DOHH2 (cell line): ENCODE measurements at regions not wholly inside any gene's neighbourhood (a gene's known extent, or its start where the extent isn't known, plus 50 kb on each side); places are given as distances from the start of the nearest gene placed in this dataset.
"Not testable (repeated sequence)": the region's sequence is repeated elsewhere in the genome, so short reads cannot be mapped to it uniquely, and the experiment has no call there.

ENCODE experiments used
- H3F3A ChIP-seq: fragments of 200-600 bp; sonication (generic), shearing (Covaris generic); 2 replicates; pipeline ENCODE4 v1.6.0; 2016; ENCODE audit warnings: antibody characterized with exemption, mild to moderate bottlenecking; ENCODE audit not compliant: control insufficient read depth, insufficient read depth
- H3K27ac ChIP-seq: fragments of 200-600 bp; sonication (generic); 2 replicates; pipeline ENCODE4 v1.5.1; 2014; ENCODE audit warnings: low read depth, mild to moderate bottlenecking, low read length, moderate library complexity
- H3K27me3 ChIP-seq: fragments of 200-600 bp; sonication (generic); 2 replicates; pipeline ENCODE4 v1.6.1; 2014; ENCODE audit warnings: mild to moderate bottlenecking, low read length, mixed read lengths; ENCODE audit not compliant: control insufficient read depth
- H3K36me3 ChIP-seq: fragments of 200-600 bp; sonication (generic); 2 replicates; pipeline ENCODE4 v1.6.1; 2014; ENCODE audit warnings: mild to moderate bottlenecking, low read length, moderate library complexity, mixed read lengths; ENCODE audit not compliant: control insufficient read depth
- H3K4me1 ChIP-seq: fragments of 200-600 bp; sonication (generic); 2 replicates; pipeline ENCODE4 v1.6.1; 2014; ENCODE audit warnings: mild to moderate bottlenecking, low read length, mixed read lengths; ENCODE audit not compliant: control insufficient read depth
- H3K4me2 ChIP-seq: fragments of 200-600 bp; sonication (generic); 2 replicates; pipeline ENCODE4 v1.6.0; 2014; ENCODE audit warnings: mild to moderate bottlenecking, low read length, moderate library complexity
- H3K4me3 ChIP-seq: fragments of 200-600 bp; sonication (generic); 2 replicates; pipeline ENCODE4 v1.5.1; 2014; ENCODE audit warnings: mild to moderate bottlenecking, low read length, mixed read lengths
- H3K79me2 ChIP-seq: fragments of 200-600 bp; sonication (generic); 2 replicates; pipeline ENCODE4 v1.6.1; 2014; ENCODE audit warnings: mild to moderate bottlenecking, low read length, mixed read lengths; ENCODE audit not compliant: control insufficient read depth
- H3K9me2 ChIP-seq: fragments of 200-600 bp; sonication (generic); replicated peaks from 2 replicates; pipeline ENCODE4 v1.6.1; 2014; ENCODE audit warnings: mild to moderate bottlenecking, low read length, mixed read lengths; ENCODE audit not compliant: control insufficient read depth
- H3K9me3 ChIP-seq: fragments of 200-600 bp; sonication (generic); 2 replicates; pipeline ENCODE4 v1.6.1; 2014; ENCODE audit warnings: antibody characterized with exemption, low read length, mixed read lengths; ENCODE audit not compliant: control insufficient read depth, insufficient read depth
- H4K20me1 ChIP-seq: fragments of 200-600 bp; sonication (generic); 2 replicates; pipeline ENCODE4 v1.6.0; 2014; ENCODE audit warnings: low read depth, mild to moderate bottlenecking, antibody characterized with exemption, low read length, moderate library complexity; ENCODE audit not compliant: control insufficient read depth, insufficient read depth
- EZH2phosphoT487 ChIP-seq: fragments of 200-600 bp; sonication (generic); IDR thresholded peaks from 2 replicates; pipeline ENCODE4 v1.6.1; 2017; ENCODE audit warnings: borderline replicate concordance, mild to moderate bottlenecking, antibody characterized with exemption, low read length, moderate library complexity, mixed read lengths
- TF ChIP-seq, protein P1 (sequence below): fragments of 200-600 bp; sonication (generic); IDR thresholded peaks from one replicate; pipeline ENCODE4 v1.5.1; 2014; ENCODE audit warnings: antibody characterized with exemption, mild to moderate bottlenecking, low read depth, low read length; ENCODE audit not compliant: poor library complexity, severe bottlenecking

DNA sequence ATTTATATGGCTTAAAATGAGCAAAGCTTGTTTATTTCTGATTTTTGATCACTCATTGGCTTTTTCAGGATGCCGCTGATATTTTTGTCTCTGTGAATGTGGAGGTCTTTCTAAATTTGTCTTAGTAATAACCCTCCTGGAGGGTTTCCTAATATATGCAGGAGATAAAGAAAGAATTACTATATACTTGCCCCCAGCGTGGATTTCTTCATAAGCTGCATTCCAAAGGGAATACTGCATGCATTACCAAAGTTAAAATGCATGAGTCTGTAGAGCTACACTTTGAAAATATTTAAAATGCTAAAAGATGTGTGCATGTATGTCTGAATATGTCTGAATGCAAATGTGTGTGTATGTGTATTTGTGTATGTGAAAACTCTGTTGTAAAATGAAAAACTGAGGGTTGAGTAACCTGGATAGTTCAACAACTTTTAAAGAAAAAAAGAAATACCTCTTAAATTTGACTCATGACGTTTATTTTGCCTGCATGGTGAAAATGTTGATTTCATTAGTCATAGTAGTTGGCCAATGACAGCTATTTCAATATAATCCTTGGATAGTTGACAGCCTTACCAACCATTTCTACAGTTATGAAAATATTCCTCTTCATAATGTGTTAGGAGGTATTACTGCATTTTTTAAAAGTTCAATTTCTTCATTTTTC is 113.2 kb upstream of the ZNF827 start:
- H3K27me3 ChIP-seq = no peaks in the 10 kb centered on the region
- H3K9me3 ChIP-seq = peaks cover 31% of the 10 kb centered on the region; the same call in 1 of the 2 replicates
- no peak overlapping the region for H3K4me3 ChIP-seq
- H3K27ac ChIP-seq = no peak overlapping the region
- H3K4me1 ChIP-seq = peaks cover 95% of the 10 kb centered on the region
- H3F3A ChIP-seq = peaks cover 18% of the 10 kb centered on the region
- peaks cover 3% of the 10 kb centered on the region; the same call in 1 of the 2 replicates for H3K79me2 ChIP-seq
- no peak overlapping the region for H3K4me2 ChIP-seq
- no peak for TF ChIP-seq EZH2phosphoT487
- H4K20me1 ChIP-seq = no peaks in the 10 kb centered on the region
- no peaks in the 10 kb centered on the region for H3K9me2 ChIP-seq
- H3K36me3 ChIP-seq = peaks cover 72% of the 10 kb centered on the region

GRCh38 chr4:146051223-146051622 is 112.6 kb upstream of the ZNF827 start:
- Histone ChIP-seq H3K27ac (peak overlapping the region; percentile 94), H3K4me2 (peak overlapping the region; percentile 67; the same call in 1 of the 2 replicates), H3K79me2 (no peaks in the 10 kb centered on the region), H4K20me1 (no peaks in the 10 kb centered on the region), H3K9me3 (peaks cover 31% of the 10 kb centered on the region; the same call in 1 of the 2 replicates), H3K36me3 (peaks cover 68% of the 10 kb centered on the region), H3K9me2 (no peaks in the 10 kb centered on the region), H3K4me3 (peak overlapping the region; percentile 56; the same call in 1 of the 2 replicates), H3K4me1 (peaks cover 88% of the 10 kb centered on the region), H3K27me3 (no peaks in the 10 kb centered on the region), H3F3A (peaks cover 18% of the 10 kb centered on the region)
- TF ChIP-seq, protein P1, sequence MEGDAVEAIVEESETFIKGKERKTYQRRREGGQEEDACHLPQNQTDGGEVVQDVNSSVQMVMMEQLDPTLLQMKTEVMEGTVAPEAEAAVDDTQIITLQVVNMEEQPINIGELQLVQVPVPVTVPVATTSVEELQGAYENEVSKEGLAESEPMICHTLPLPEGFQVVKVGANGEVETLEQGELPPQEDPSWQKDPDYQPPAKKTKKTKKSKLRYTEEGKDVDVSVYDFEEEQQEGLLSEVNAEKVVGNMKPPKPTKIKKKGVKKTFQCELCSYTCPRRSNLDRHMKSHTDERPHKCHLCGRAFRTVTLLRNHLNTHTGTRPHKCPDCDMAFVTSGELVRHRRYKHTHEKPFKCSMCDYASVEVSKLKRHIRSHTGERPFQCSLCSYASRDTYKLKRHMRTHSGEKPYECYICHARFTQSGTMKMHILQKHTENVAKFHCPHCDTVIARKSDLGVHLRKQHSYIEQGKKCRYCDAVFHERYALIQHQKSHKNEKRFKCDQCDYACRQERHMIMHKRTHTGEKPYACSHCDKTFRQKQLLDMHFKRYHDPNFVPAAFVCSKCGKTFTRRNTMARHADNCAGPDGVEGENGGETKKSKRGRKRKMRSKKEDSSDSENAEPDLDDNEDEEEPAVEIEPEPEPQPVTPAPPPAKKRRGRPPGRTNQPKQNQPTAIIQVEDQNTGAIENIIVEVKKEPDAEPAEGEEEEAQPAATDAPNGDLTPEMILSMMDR = no peak
- no peak for TF ChIP-seq EZH2phosphoT487

DNA sequence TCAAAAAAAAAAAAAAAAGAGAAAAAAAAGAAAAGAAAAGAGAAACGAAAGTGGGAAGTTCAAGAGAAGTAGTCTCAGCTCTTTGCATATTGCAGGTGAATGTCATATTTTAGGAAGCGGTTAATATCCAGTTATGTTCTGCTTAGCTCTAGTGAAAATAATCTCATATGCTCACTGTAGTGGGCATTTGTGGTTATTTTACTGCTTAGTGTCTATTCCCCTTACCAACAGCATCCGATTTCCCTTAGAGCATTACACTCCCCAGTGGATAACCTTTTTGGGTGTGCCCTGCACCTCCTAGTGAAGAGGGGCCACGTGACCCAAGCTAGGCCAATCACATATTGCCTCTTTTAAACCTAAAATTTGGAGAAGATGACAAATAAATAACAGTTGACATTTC is 111.2 kb upstream of the ZNF827 start:
- peak overlapping the region; percentile 94 for H3K27ac ChIP-seq
- H3K4me2 ChIP-seq = peak overlapping the region; percentile 67
- peak overlapping the region; percentile 56 for H3K4me3 ChIP-seq

DNA sequence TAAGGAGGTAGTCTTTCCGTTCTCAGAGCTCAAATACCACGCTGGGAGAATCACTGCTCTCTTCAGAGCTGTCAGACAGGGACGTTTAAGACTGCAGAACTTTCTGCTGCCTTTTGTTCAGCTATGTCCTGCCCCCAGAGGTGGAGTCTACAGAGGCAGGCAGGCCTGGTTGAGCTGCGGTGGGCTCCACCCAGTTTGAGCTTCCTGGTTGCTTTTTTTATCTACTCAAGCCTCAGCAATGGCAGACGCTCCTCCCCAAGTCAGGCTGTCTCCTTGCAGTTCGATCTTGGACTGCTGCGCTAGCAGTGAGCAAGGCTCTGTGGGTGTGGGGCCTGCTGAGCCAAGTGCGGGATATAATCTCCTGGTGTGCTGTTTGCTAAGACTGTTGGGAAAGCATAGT is 109.1 kb upstream of the ZNF827 start:
- Histone ChIP-seq H3K36me3 (peaks cover 39% of the 10 kb centered on the region), H3K9me3 (peaks cover 31% of the 10 kb centered on the region; the same call in 1 of the 2 replicates), H3K4me2 (0 out of 2 replicates have a peak overlapping the region, but pooled peaks have one; percentile 6), H3K4me3 (peak overlapping the region; percentile 25), H3K4me1 (peaks cover 54% of the 10 kb centered on the region), H3F3A (peaks cover 11% of the 10 kb centered on the region)
- not testable (repeated sequence) for H3K27me3 ChIP-seq, H3K27ac ChIP-seq, H3K79me2 ChIP-seq, H3K9me2 ChIP-seq, H4K20me1 ChIP-seq

More for the DNA sequence above, 111.2 kb upstream of the ZNF827 start:
- Histone ChIP-seq H3K79me2 (no peaks in the 10 kb centered on the region), H3K36me3 (peaks cover 53% of the 10 kb centered on the region), H3K9me3 (peaks cover 31% of the 10 kb centered on the region; the same call in 1 of the 2 replicates), H3F3A (peaks cover 18% of the 10 kb centered on the region), H4K20me1 (no peaks in the 10 kb centered on the region), H3K4me1 (peaks cover 74% of the 10 kb centered on the region), H3K27me3 (no peaks in the 10 kb centered on the region), H3K9me2 (no peaks in the 10 kb centered on the region)
- TF ChIP-seq, protein P1 = no peak
- TF ChIP-seq EZH2phosphoT487 = no peak
